ENCODE measurements at regions not wholly inside any gene's neighbourhood (a gene's known extent, or its start where the extent isn't known, plus 50 kb on each side); places are given as distances from the start of the nearest gene placed in this dataset.
A peak's percentile ranks its signal among the peaks of the same experiment; 100 is the strongest.

DNA sequence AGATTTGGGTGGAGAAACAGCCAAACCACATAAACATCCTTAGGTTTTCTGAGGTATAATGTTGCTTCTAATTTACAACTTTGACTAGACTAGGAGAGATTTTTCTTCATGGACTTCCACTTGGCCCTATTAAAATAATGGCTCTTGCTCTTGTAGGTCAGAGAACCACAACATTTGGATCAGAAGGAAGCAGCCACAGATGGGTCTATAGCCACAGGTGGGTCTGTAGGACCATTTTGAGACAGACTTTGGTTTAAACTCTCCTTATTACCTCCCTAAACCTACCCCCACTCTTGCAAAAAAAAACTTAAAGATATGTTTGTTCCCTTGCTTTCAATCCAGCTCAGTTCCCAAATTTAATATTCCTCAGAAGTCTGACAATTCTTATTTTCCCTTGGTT lies 1260.8 kb downstream of the GATA3 start:
- H3K4me3 ChIP-seq, result no peak overlapping the region
- no peaks in the 10 kb centered on the region for H4K20me1 ChIP-seq (ENCODE audit: insufficient read depth, poor library complexity, severe bottlenecking)
- no peak overlapping the region for H3K4me2 ChIP-seq
- no peaks in the 10 kb centered on the region for H3K9me3 ChIP-seq (ENCODE audit: low read depth)
- no peak overlapping the region for H2AFZ ChIP-seq
- peaks cover 8% of the 10 kb centered on the region for H3K27me3 ChIP-seq
- TF ChIP-seq EZH2phosphoT487 (IDR thresholded peaks at IDR 0.05; ENCODE audit: low read depth, severe bottlenecking, unreplicated experiment) (no peak), EZH2 (IDR thresholded peaks at IDR 0.05; ENCODE audit: borderline replicate concordance) (no peak)
- TF ChIP-seq, protein P1, sequence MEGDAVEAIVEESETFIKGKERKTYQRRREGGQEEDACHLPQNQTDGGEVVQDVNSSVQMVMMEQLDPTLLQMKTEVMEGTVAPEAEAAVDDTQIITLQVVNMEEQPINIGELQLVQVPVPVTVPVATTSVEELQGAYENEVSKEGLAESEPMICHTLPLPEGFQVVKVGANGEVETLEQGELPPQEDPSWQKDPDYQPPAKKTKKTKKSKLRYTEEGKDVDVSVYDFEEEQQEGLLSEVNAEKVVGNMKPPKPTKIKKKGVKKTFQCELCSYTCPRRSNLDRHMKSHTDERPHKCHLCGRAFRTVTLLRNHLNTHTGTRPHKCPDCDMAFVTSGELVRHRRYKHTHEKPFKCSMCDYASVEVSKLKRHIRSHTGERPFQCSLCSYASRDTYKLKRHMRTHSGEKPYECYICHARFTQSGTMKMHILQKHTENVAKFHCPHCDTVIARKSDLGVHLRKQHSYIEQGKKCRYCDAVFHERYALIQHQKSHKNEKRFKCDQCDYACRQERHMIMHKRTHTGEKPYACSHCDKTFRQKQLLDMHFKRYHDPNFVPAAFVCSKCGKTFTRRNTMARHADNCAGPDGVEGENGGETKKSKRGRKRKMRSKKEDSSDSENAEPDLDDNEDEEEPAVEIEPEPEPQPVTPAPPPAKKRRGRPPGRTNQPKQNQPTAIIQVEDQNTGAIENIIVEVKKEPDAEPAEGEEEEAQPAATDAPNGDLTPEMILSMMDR (IDR thresholded peaks at IDR 0.05; ENCODE audit: poor library complexity), result no peak
- no peaks in the 10 kb centered on the region for H3K4me1 ChIP-seq (ENCODE audit: insufficient read depth)
- no peaks in the 10 kb centered on the region for H3K9me2 ChIP-seq (replicated peaks; ENCODE audit: insufficient read depth)
- no peaks in the 10 kb centered on the region for H3K36me3 ChIP-seq (replicated peaks; ENCODE audit: insufficient read depth, low read depth)
- no peak for DNase-seq (ENCODE audit: low spot score)
- no peak overlapping the region for H3K27ac ChIP-seq
- no peaks in the 10 kb centered on the region for H3K79me2 ChIP-seq

DNA sequence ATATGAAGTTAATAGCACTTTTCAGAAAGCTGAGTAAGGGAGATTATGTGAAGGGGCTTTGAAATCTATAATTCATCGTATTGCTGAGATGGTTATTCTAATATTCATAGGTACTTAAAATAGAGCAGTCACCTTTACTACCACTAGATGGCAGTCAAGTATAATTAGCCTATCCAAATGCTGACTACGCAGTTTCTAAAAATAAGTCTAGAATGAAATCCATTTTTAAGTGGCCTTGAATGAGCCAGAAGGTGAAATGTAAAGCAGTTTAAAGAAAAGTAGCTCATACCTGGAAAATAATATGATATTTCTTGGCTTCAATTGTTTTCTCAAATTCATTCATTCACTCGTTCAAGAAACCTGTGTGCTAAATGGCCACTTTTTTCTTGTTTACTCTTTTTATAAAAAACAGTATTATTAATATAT lies 1277.1 kb downstream of the GATA3 start:
- no peaks in the 10 kb centered on the region for H3K4me1 ChIP-seq (ENCODE audit: insufficient read depth)
- H4K20me1 ChIP-seq (ENCODE audit: insufficient read depth, poor library complexity, severe bottlenecking), result no peaks in the 10 kb centered on the region
- H3K9me2 ChIP-seq (replicated peaks; ENCODE audit: insufficient read depth), result no peaks in the 10 kb centered on the region
- H3K27me3 ChIP-seq, result no peaks in the 10 kb centered on the region
- peak; percentile 75 for DNase-seq (ENCODE audit: low spot score)
- WGBS (ENCODE audit: low lambda C conversion rate, missing lambda C conversion rate), result 40% methylated on average over 3 of the region's 3 CpGs
- H3K36me3 ChIP-seq (replicated peaks; ENCODE audit: insufficient read depth, low read depth), result no peaks in the 10 kb centered on the region
- H3K4me2 ChIP-seq, result no peak overlapping the region
- no peak overlapping the region for H3K4me3 ChIP-seq
- no peak for TF ChIP-seq EZH2phosphoT487 (IDR thresholded peaks at IDR 0.05; ENCODE audit: low read depth, severe bottlenecking, unreplicated experiment)
- TF ChIP-seq, protein P1 (IDR thresholded peaks at IDR 0.05; ENCODE audit: poor library complexity), result peak; percentile 78
- H3K27ac ChIP-seq, result no peak overlapping the region
- H3K79me2 ChIP-seq, result no peaks in the 10 kb centered on the region
- no peak overlapping the region for H2AFZ ChIP-seq
- H3K9me3 ChIP-seq (ENCODE audit: low read depth), result no peaks in the 10 kb centered on the region

DNA sequence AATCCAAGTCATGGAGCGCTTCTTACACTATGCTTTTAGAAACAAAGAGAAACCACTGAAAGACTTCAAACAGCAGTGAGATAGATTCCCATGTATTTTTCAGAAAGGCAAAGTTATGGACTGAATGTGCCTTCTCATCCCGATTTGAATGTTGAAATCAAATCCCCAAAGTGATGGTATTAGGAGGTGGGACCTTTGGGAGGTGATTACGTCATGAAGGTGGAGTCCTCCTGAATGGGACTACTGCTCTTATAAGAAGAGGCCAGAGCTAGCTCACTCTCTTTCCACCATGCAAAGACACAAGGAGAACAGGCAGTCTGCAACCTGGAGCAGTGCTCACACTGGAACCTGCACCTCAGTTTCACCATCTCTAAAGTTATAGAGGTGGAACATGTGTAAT lies 1279.8 kb downstream of the GATA3 start:
- no peaks in the 10 kb centered on the region for H3K9me3 ChIP-seq (ENCODE audit: low read depth)
- H3K27me3 ChIP-seq, result no peaks in the 10 kb centered on the region
- no peak overlapping the region for H3K4me3 ChIP-seq
- no peaks in the 10 kb centered on the region for H3K79me2 ChIP-seq
- no peaks in the 10 kb centered on the region for H3K9me2 ChIP-seq (replicated peaks; ENCODE audit: insufficient read depth)
- no peak overlapping the region for H2AFZ ChIP-seq
- H3K27ac ChIP-seq, result no peak overlapping the region
- H3K4me1 ChIP-seq (ENCODE audit: insufficient read depth), result no peaks in the 10 kb centered on the region
- TF ChIP-seq EZH2 (IDR thresholded peaks at IDR 0.05; ENCODE audit: borderline replicate concordance) (no peak), EZH2phosphoT487 (IDR thresholded peaks at IDR 0.05; ENCODE audit: low read depth, severe bottlenecking, unreplicated experiment) (no peak)
- DNase-seq (ENCODE audit: low spot score), result no peak
- WGBS (ENCODE audit: low lambda C conversion rate, missing lambda C conversion rate), result 96% methylated on average over 3 of the region's 3 CpGs
- no peaks in the 10 kb centered on the region for H3K36me3 ChIP-seq (replicated peaks; ENCODE audit: insufficient read depth, low read depth)
- no peak overlapping the region for H3K4me2 ChIP-seq
- no peaks in the 10 kb centered on the region for H4K20me1 ChIP-seq (ENCODE audit: insufficient read depth, poor library complexity, severe bottlenecking)

GRCh38 chr10:9339716-9340115 lies 1285.2 kb downstream of the GATA3 start:
- Histone ChIP-seq H2AFZ (no peak overlapping the region), H3K9me3 (ENCODE audit: low read depth) (no peaks in the 10 kb centered on the region), H3K27me3 (no peaks in the 10 kb centered on the region), H3K4me2 (no peak overlapping the region), H3K4me3 (no peak overlapping the region), H3K27ac (no peak overlapping the region), H4K20me1 (ENCODE audit: insufficient read depth, poor library complexity, severe bottlenecking) (no peaks in the 10 kb centered on the region), H3K79me2 (no peaks in the 10 kb centered on the region), H3K4me1 (ENCODE audit: insufficient read depth) (no peaks in the 10 kb centered on the region), H3K9me2 (replicated peaks; ENCODE audit: insufficient read depth) (no peaks in the 10 kb centered on the region), H3K36me3 (replicated peaks; ENCODE audit: insufficient read depth, low read depth) (no peaks in the 10 kb centered on the region)
- no peak for TF ChIP-seq EZH2 (IDR thresholded peaks at IDR 0.05; ENCODE audit: borderline replicate concordance)
- TF ChIP-seq, protein P1 (IDR thresholded peaks at IDR 0.05; ENCODE audit: poor library complexity), result no peak
- TF ChIP-seq EZH2phosphoT487 (IDR thresholded peaks at IDR 0.05; ENCODE audit: low read depth, severe bottlenecking, unreplicated experiment), result no peak
- WGBS (ENCODE audit: low lambda C conversion rate, missing lambda C conversion rate), result 21% methylated on average over 1 of the region's 1 CpG
- DNase-seq (ENCODE audit: low spot score), result no peak
